CD4-positive, alpha-beta T cell treated with Interferon gamma for 1 hour (primary cell): ENCODE measurements at regions not wholly inside any gene's neighbourhood (a gene's known extent, or its start where the extent isn't known, plus 50 kb on each side); places are given as distances from the start of the nearest gene placed in this dataset.

Experiments used
- DNase-seq: peaks from one replicate; pipeline ENCODE4 v3.0.0-alpha.2; 2020

GRCh38 chr2:122447237-122447636 is 691.8 kb downstream of the TSN start:
- no peak for DNase-seq

GRCh38 chr2:122451040-122451439 is 695.6 kb downstream of the TSN start:
- no peak for DNase-seq

GRCh38 chr2:122451697-122452096 is 696.2 kb downstream of the TSN start:
- DNase-seq: no peak

GRCh38 chr2:122469147-122469546 is 713.7 kb downstream of the TSN start:
- no peak for DNase-seq

GRCh38 chr2:122471753-122472152 is 716.3 kb downstream of the TSN start:
- DNase-seq: no peak

- DNase-seq: no peak
These were observed 722.7 kb downstream of the TSN start for GRCh38 chr2:122478117-122478516.

GRCh38 chr2:122478771-122479170 is 723.3 kb downstream of the TSN start:
- DNase-seq: no peak

- no peak for DNase-seq
These were observed 725.2 kb downstream of the TSN start for GRCh38 chr2:122480501-122481243.

GRCh38 chr2:122481244-122481622 is 725.8 kb downstream of the TSN start:
- DNase-seq: no peak

GRCh38 chr2:122481717-122482116 is 726.3 kb downstream of the TSN start:
- no peak for DNase-seq

- DNase-seq: no peak
These were observed 730.6 kb downstream of the TSN start for GRCh38 chr2:122486086-122486485.

- no peak for DNase-seq
These were observed 731.4 kb downstream of the TSN start for GRCh38 chr2:122486705-122487415.

- no peak for DNase-seq
These were observed 735.6 kb downstream of the TSN start for GRCh38 chr2:122491011-122491410.

GRCh38 chr2:122500316-122501105 is 745.1 kb downstream of the TSN start:
- DNase-seq: no peak

GRCh38 chr2:122506620-122507019 is 751.2 kb downstream of the TSN start:
- DNase-seq: no peak

GRCh38 chr2:122507261-122507660 is 751.8 kb downstream of the TSN start:
- DNase-seq: no peak

GRCh38 chr2:122512091-122512490 is 756.6 kb downstream of the TSN start:
- DNase-seq: no peak

GRCh38 chr2:122514451-122514996 is 759.1 kb downstream of the TSN start:
- DNase-seq: no peak

- no peak for DNase-seq
These were observed 760.4 kb downstream of the TSN start for GRCh38 chr2:122515731-122516290.

- DNase-seq: no peak
These were observed 761.3 kb downstream of the TSN start for GRCh38 chr2:122516775-122517174.

GRCh38 chr2:122519366-122519765 is 763.9 kb downstream of the TSN start:
- DNase-seq: no peak

GRCh38 chr2:122519821-122520611 is 764.6 kb downstream of the TSN start:
- DNase-seq: no peak
